HCT116 (cell line): ENCODE measurements at regions not wholly inside any gene's neighbourhood (a gene's known extent, or its start where the extent isn't known, plus 50 kb on each side); places are given as distances from the start of the nearest gene placed in this dataset.

Experiments used
- ATAC-seq: fragments of 200-7000 bp; cut with Tn5 transposase; 2 replicates; pipeline ENCODE4 v1.9.1; 2020; ENCODE audit warnings: mild to moderate bottlenecking, moderate library complexity
- BruUV-seq: library from RNA; stranded (reverse); fragments of 400-500 nt; replicated peaks from 2 replicates; lab custom pipeline; 2021; lab: Mats Ljungman, UMichigan
- CTCF ChIA-PET: fragments of 300-600 bp; sonication (Branson Sonifier 250); formaldehyde crosslinking; loops from one replicate; lab custom pipeline; 2021; ENCODE audit warnings: antibody characterized with exemption; lab: Charles Lee
- POLR2A ChIA-PET: fragments of 300-600, 350-600 bp; sonication (Branson Sonifier 250); formaldehyde crosslinking; loops from one replicate; lab custom pipeline; 2021; ENCODE audit warnings: antibody characterized with exemption; lab: Charles Lee
- RAD21 ChIA-PET, 2 experiments: fragments of 300-600 bp; sonication (Branson Sonifier 250); formaldehyde crosslinking; loops; one replicate each; lab custom pipeline; 2023; ENCODE audit warnings: low total read pairs in 2 of 2; ENCODE audit not compliant: uncharacterized antibody in 2 of 2, unreplicated experiment in 2 of 2, low non-redundant PET in 1 of 2; lab: Charles Lee
- DNase-seq: peaks from one replicate; pipeline ENCODE4 v3.0.0-alpha.2; 2010; ENCODE audit warnings: low read depth, low spot score
- H2AFZ ChIP-seq: fragments of 200-600 bp; shearing (Covaris generic), sonication (generic); 2 replicates; pipeline ENCODE4 v1.6.1; 2017; ENCODE audit warnings: low read depth, mixed run types, mixed read lengths, antibody characterized with exemption, low read length; ENCODE audit not compliant: poor library complexity, severe bottlenecking
- H3K27ac ChIP-seq: 2 replicates; pipeline ENCODE4 v1.5.1; 2012; ENCODE audit warnings: low read depth, low read length
- H3K27me3 ChIP-seq: fragments of 200-600 bp; sonication (generic); 2 replicates; pipeline ENCODE4 v1.6.1; 2016; ENCODE audit warnings: mixed run types, low read length, mixed read lengths; ENCODE audit not compliant: insufficient read depth
- H3K36me3 ChIP-seq, 2 experiments: fragments of 200-500 bp in 1 of 2; fragments of 200-600 bp in 1 of 2; sonication (Bioruptor generic) in 1 of 2; sonication (generic) in 1 of 2; 2 replicates each; pipeline versions ENCODE4 v1.5.1 to v1.6.1; 2014 to 2016; ENCODE audit warnings: low read length in 2 of 2, inconsistent platforms in 1 of 2, mixed read lengths in 1 of 2, mixed run types in 1 of 2; ENCODE audit not compliant: insufficient read depth in 2 of 2, control insufficient read depth in 1 of 2
- H3K4me1 ChIP-seq, 2 experiments: fragments of 200-600 bp in 1 of 2; sonication (generic) in 1 of 2; 2 replicates each; pipeline versions ENCODE4 v1.5.1 to v1.6.1; 2012 to 2017; ENCODE audit warnings: low read length in 2 of 2, inconsistent platforms in 1 of 2, mild to moderate bottlenecking in 1 of 2, mixed read lengths in 1 of 2, mixed run types in 1 of 2, moderate library complexity in 1 of 2; ENCODE audit not compliant: insufficient read depth in 2 of 2, control insufficient read depth in 1 of 2
- H3K4me2 ChIP-seq: fragments of 200-600 bp; sonication (generic); 2 replicates; pipeline ENCODE4 v1.6.1; 2017; ENCODE audit warnings: mixed run types, low read length, mixed read lengths
- H3K4me3 ChIP-seq, 2 experiments: fragments of 200-600 bp in 1 of 2; sonication (generic) in 1 of 2; replicated peaks in 1 of 2; 2 replicates each; pipeline ENCODE4 v1.5.1; 2011 to 2016; ENCODE audit warnings: low read length in 2 of 2, control low read depth in 1 of 2, low read depth in 1 of 2, mild to moderate bottlenecking in 1 of 2, mixed read lengths in 1 of 2, mixed run types in 1 of 2
- H3K79me2 ChIP-seq: fragments of 200-600 bp; sonication (generic); 2 replicates; pipeline ENCODE4 v1.6.1; 2017; ENCODE audit warnings: mild to moderate bottlenecking, mixed run types, low read length, moderate library complexity, mixed read lengths; ENCODE audit not compliant: insufficient read depth
- H3K9ac ChIP-seq: fragments of 200-600 bp; sonication (generic); 2 replicates; pipeline ENCODE4 v1.6.1; 2016; ENCODE audit warnings: low read length, mixed read lengths
- H3K9me2 ChIP-seq: fragments of 200-600 bp; sonication (generic), shearing (Covaris generic); 2 replicates; pipeline ENCODE4 v1.6.1; 2017; ENCODE audit warnings: mixed run types, mild to moderate bottlenecking, moderate library complexity; ENCODE audit not compliant: insufficient read depth
- H3K9me3 ChIP-seq, 2 experiments: fragments of 200-500 bp in 1 of 2; fragments of 200-600 bp in 1 of 2; sonication (Bioruptor generic) in 1 of 2; sonication (generic) in 1 of 2; 2 replicates each; pipeline ENCODE4 v1.6.1; 2014 to 2017; ENCODE audit warnings: low read length in 2 of 2, mixed read lengths in 2 of 2, inconsistent platforms in 1 of 2, low read depth in 1 of 2, mild to moderate bottlenecking in 1 of 2, mixed run types in 1 of 2, moderate library complexity in 1 of 2; ENCODE audit not compliant: control insufficient read depth in 1 of 2, insufficient read depth in 1 of 2
- H4K20me1 ChIP-seq: fragments of 200-600 bp; sonication (generic), shearing (Covaris generic); 2 replicates; pipeline ENCODE4 v1.6.1; 2017; ENCODE audit warnings: mixed run types, mild to moderate bottlenecking, moderate library complexity; ENCODE audit not compliant: insufficient read depth
- CEBPB ChIP-seq: IDR thresholded peaks from 2 replicates; pipeline ENCODE4 v1.6.1; 2012; ENCODE audit warnings: low read depth
- EGR1 ChIP-seq: IDR thresholded peaks from 2 replicates; pipeline ENCODE4 v1.6.1; 2012; ENCODE audit warnings: low read depth
- ELF1 ChIP-seq: IDR thresholded peaks from 2 replicates; pipeline ENCODE4 v1.6.1; 2012; ENCODE audit warnings: low read depth, borderline replicate concordance
- EZH2phosphoT487 ChIP-seq: fragments of 200-600 bp; IDR thresholded peaks from 2 replicates; pipeline ENCODE4 v1.6.1; 2018; ENCODE audit warnings: antibody characterized with exemption, borderline replicate concordance
- FOSL1 ChIP-seq: IDR thresholded peaks from 2 replicates; pipeline ENCODE4 v1.6.1; 2012; ENCODE audit warnings: low read depth
- JUND ChIP-seq: IDR thresholded peaks from 2 replicates; pipeline ENCODE4 v1.6.1; 2012
- POLR2A ChIP-seq: IDR thresholded peaks from 2 replicates; pipeline ENCODE4 v1.7.0; 2011; ENCODE audit warnings: borderline replicate concordance; ENCODE audit not compliant: insufficient read depth, insufficient read length; ENCODE audit errors: extremely low read depth
- RAD21 ChIP-seq: IDR thresholded peaks from 2 replicates; pipeline ENCODE4 v1.6.1; 2012; ENCODE audit warnings: low read depth, mild to moderate bottlenecking
- REST ChIP-seq: IDR thresholded peaks from 2 replicates; pipeline ENCODE4 v1.6.1; 2012; ENCODE audit warnings: low read depth
- SIN3A ChIP-seq: IDR thresholded peaks from 2 replicates; pipeline ENCODE4 v1.6.1; 2012; ENCODE audit warnings: low read depth
- SP1 ChIP-seq: IDR thresholded peaks from 2 replicates; pipeline ENCODE4 v1.6.1; 2012; ENCODE audit warnings: low read depth
- SRF ChIP-seq: IDR thresholded peaks from 2 replicates; pipeline ENCODE4 v1.6.1; 2012; ENCODE audit warnings: low read depth
- TCF7L2 ChIP-seq: IDR thresholded peaks from 2 replicates; pipeline ENCODE4 v1.7.0; 2011; ENCODE audit warnings: borderline replicate concordance, inconsistent platforms; ENCODE audit not compliant: insufficient read depth, insufficient read length; ENCODE audit errors: extremely low read depth
- YY1 ChIP-seq: IDR thresholded peaks from 2 replicates; pipeline ENCODE4 v1.6.1; 2011; ENCODE audit warnings: low read length, low read depth, moderate library complexity, mild to moderate bottlenecking; ENCODE audit not compliant: insufficient replicate concordance; ENCODE audit errors: extremely low read depth
- ZBTB33 ChIP-seq: IDR thresholded peaks from 2 replicates; pipeline ENCODE4 v1.6.1; 2011; ENCODE audit warnings: mild to moderate bottlenecking, low read length, moderate library complexity; ENCODE audit not compliant: insufficient replicate concordance; ENCODE audit errors: extremely low read depth
- ZFX ChIP-seq: fragments of 450-650 bp; IDR thresholded peaks from 2 replicates; pipeline ENCODE4 v1.6.1; 2017
- ZNF274 ChIP-seq: fragments of 200-500 bp; sonication (Bioruptor generic); IDR thresholded peaks from 2 replicates; pipeline ENCODE4 v1.6.1; 2014; ENCODE audit warnings: mild to moderate bottlenecking, low read depth, low read length, inconsistent platforms
- intact Hi-C: fragments of 100-400 bp; cut with micrococcal nuclease; formaldehyde crosslinking; loops from 2 replicates; pipeline ENCODE4 v1.10.0; 2022

- Histone ChIP-seq H2AFZ (no peak overlapping the region), H3K79me2 (no peaks in the 10 kb centered on the region), H3K36me3 (no peaks in the 10 kb centered on the region), H4K20me1 (no peaks in the 10 kb centered on the region), H3K27ac (no peak overlapping the region), H3K4me3 (no peak overlapping the region), H3K9me3 (no peaks in the 10 kb centered on the region), H3K4me1 (peaks cover 0 to 20% of the 10 kb centered on the region in 2 experiments; a peak in 2 of 4 replicates), H3K9ac (no peak overlapping the region)
- BruUV-seq = no TSS peak
- ATAC-seq = no peak
- DNase-seq = no peak
- ChIA-PET RAD21 (no interaction called here), POLR2A (no interaction called here)
- intact Hi-C loops = no loop called here
- TF ChIP-seq RAD21 = no peak
- TF ChIP-seq EZH2phosphoT487 = no peak
- no peak for TF ChIP-seq ZFX
- no peak for TF ChIP-seq CEBPB
- no peak for TF ChIP-seq SRF
- TF ChIP-seq ZBTB33 = no peak
- no peak for TF ChIP-seq YY1
- TF ChIP-seq, all 23 proteins: peak for 0
- Histone ChIP-seq H3K27me3 (peaks cover 9% of the 10 kb centered on the region; the same call in 1 of the 2 replicates), H3K9me2 (no peaks in the 10 kb centered on the region), H3K4me2 (no peak overlapping the region)
- CTCF ChIA-PET = no interaction called here
These were observed 521.7 kb upstream of the CLINT1 start for GRCh38 chr5:158380661-158381060.

- Histone ChIP-seq H3K4me3 (no peak overlapping the region), H3K27me3 (peaks cover 9% of the 10 kb centered on the region; the same call in 1 of the 2 replicates), H3K9me3 (no peaks in the 10 kb centered on the region), H3K9ac (no peak overlapping the region), H3K79me2 (no peaks in the 10 kb centered on the region), H2AFZ (no peak overlapping the region), H4K20me1 (no peaks in the 10 kb centered on the region), H3K9me2 (no peaks in the 10 kb centered on the region), H3K4me2 (no peak overlapping the region), H3K36me3 (no peaks in the 10 kb centered on the region), H3K4me1 (peaks cover 0 to 11% of the 10 kb centered on the region in 2 experiments; a peak in 2 of 4 replicates), H3K27ac (no peak overlapping the region)
- no TSS peak for BruUV-seq
- ChIA-PET CTCF (no interaction called here), RAD21 (no interaction called here), POLR2A (no interaction called here)
- ATAC-seq (no peak), DNase-seq (no peak)
- intact Hi-C loops = no loop called here
- TF ChIP-seq ELF1 = no peak
- TF ChIP-seq SRF = no peak
- no peak for TF ChIP-seq SIN3A
- TF ChIP-seq ZNF274 = no peak
- TF ChIP-seq YY1 = no peak
- no peak for TF ChIP-seq SP1
- no peak for TF ChIP-seq EGR1
- TF ChIP-seq FOSL1 = no peak
- no peak for TF ChIP-seq REST
- TF ChIP-seq TCF7L2 = no peak
- no peak for TF ChIP-seq EZH2phosphoT487
- no peak for TF ChIP-seq POLR2A
- no peak for TF ChIP-seq JUND
These were observed 520.0 kb upstream of the CLINT1 start for GRCh38 chr5:158378931-158379330.
